ENCODE measurements at regions not wholly inside any gene's neighbourhood (a gene's known extent, or its start where the extent isn't known, plus 50 kb on each side); places are given as distances from the start of the nearest gene placed in this dataset.

GRCh38 chr20:1720226-1720625 lies 62.6 kb upstream of the SIRPG start:
- DNase-seq (ENCODE audit: low spot score): no peak
- no peak for FAIRE-seq

- FAIRE-seq (no peak), DNase-seq (ENCODE audit: low spot score) (no peak)
Observed at GRCh38 chr20:1718604-1719384, 61.2 kb upstream of the SIRPG start.

- DNase-seq (ENCODE audit: low spot score): no peak
- no peak for FAIRE-seq
Observed at GRCh38 chr20:1712634-1713624, 55.4 kb upstream of the SIRPG start.

- FAIRE-seq (no peak), DNase-seq (ENCODE audit: low spot score) (no peak)
Observed at GRCh38 chr20:1711826-1712601, 54.4 kb upstream of the SIRPG start.

GRCh38 chr20:1711266-1711665 lies 53.7 kb upstream of the SIRPG start:
- DNase-seq (ENCODE audit: low spot score) (no peak), FAIRE-seq (no peak)

DNA sequence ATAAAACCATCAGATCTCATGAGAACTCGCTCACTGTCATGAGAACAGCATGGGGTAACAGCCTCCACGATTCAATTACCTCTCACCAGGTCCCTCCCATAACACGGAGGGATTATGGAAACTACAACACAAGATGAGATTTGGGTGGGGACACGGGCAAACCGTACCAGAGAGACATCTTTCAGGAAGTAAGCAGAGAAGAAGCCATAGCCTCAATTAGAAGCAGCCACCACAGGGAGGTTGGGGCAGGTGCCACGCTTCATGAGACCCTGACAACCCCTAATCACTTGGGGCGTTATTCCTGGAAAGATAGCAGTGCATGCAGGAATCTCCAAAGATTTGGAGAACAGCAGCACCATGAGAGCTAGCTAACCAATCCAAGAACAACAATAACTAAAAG lies 52.9 kb upstream of the SIRPG start:
- no peak for DNase-seq (ENCODE audit: low spot score)
- FAIRE-seq: no peak

- FAIRE-seq (no peak), DNase-seq (ENCODE audit: low spot score) (no peak)
Observed at GRCh38 chr20:1707588-1708449, 50.2 kb upstream of the SIRPG start.

Data from RCC 7860 (cell line).